ENCODE measurements at regions not wholly inside any gene's neighbourhood (a gene's known extent, or its start where the extent isn't known, plus 50 kb on each side); places are given as distances from the start of the nearest gene placed in this dataset.

GRCh38 chr16:25509456-25509855, 182.3 kb upstream of the HS3ST4 start:
- TF ChIP-seq POLR2A (IDR thresholded peaks at IDR 0.05) = no peak
- TF ChIP-seq POLR2AphosphoS5 (IDR thresholded peaks at IDR 0.05) = no peak
- no peak for TF ChIP-seq CTCF (IDR thresholded peaks at IDR 0.05)
